ENCODE measurements at regions not wholly inside any gene's neighbourhood (a gene's known extent, or its start where the extent isn't known, plus 50 kb on each side); places are given as distances from the start of the nearest gene placed in this dataset.

- Mint-ChIP-seq H3K4me3 (no peak overlapping the region), H3K4me1 (peaks cover 18 to 27% of the 10 kb centered on the region in 2 donors), H3K36me3 (no peaks in the 10 kb centered on the region), H3K9me3 (no peaks in the 10 kb centered on the region), H3K27ac (peak overlapping the region in 2 of 6 donors; percentile 28 to 43), H3K27me3 (ENCODE audit: low read depth in 3 of 3) (peaks cover 0 to 10% (median 0%) of the 10 kb centered on the region in 3 donors)
- DNase-seq = no peak
These were observed 63.5 kb downstream of the DNTTIP2 start for GRCh38 chr1:93815366-93816110.

DNA sequence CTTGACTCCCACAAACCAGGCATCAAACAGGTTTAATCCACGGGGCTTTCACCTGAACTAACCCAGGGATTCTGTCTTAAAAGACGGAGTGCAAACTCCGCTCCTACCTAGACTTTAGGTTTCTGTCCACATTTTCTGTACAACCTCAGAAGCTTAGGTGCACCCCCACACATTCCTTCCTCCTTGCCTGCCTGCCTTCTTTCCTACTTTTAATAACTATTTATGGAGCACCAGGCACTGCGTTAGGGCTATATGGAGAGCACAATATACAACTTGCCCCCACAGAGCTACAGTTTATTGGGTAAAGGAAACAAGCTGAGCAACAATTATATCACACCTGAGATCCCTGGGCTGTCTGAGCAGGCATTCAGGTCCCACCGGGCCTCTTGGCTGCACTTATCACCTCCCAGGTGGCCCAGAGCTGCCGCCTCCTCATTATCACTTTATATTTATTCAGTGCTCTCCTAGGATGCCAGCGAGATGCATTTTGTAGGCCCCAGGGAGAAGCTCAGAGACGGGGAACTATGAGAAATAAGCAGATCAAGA, 64.1 kb downstream of the DNTTIP2 start:
- Mint-ChIP-seq H3K9me3 (no peaks in the 10 kb centered on the region), H3K4me1 (peaks cover 18 to 27% of the 10 kb centered on the region in 2 donors), H3K4me3 (no peak overlapping the region), H3K36me3 (no peaks in the 10 kb centered on the region), H3K27me3 (ENCODE audit: low read depth in 3 of 3) (peaks cover 0 to 10% (median 0%) of the 10 kb centered on the region in 3 donors), H3K27ac (peak overlapping the region in 1 of 6 donors; percentile 28)
- no peak for DNase-seq

DNA sequence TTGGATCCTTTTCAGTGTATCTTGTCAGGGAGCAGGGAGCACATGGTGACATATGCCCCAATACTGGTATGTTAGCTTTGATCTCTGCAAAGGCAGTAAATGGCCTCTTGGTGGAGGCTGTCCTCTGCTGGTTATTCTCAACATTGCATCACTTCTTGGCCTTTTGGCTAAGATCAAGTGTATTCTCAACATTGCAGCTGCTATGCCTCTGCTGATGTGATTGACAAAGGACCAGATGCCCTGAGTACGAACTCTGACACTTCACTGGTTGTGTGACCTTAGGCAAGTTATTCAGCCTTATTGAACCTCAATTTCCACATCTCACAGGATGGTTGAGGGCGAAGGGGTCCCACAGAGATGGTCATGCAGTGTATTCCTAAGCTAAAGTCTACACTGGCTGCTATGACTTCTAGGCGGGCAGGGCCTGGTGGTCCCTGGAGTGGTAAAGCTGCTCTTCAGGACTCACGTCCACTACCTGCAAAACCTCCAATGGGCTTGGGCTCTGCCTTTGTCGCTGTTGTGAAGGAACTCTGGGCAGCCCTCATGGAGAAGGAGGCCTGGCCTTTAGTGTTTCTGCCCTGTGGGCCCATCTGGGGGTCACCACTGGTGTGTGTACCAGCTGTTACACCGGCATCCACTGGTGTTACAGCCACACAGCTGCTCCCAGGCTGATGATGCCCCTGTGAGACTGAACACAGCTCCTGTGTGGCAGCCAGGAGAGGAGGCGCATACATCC, 64.8 kb downstream of the DNTTIP2 start:
- Mint-ChIP-seq H3K4me3 (no peak overlapping the region), H3K4me1 (peaks cover 18 to 27% of the 10 kb centered on the region in 2 donors), H3K27me3 (ENCODE audit: low read depth in 3 of 3) (peaks cover 0 to 10% (median 0%) of the 10 kb centered on the region in 3 donors), H3K27ac (no peak overlapping the region), H3K9me3 (no peaks in the 10 kb centered on the region), H3K36me3 (no peaks in the 10 kb centered on the region)
- peak; percentile 60 to 65 (median 60) for DNase-seq

GRCh38 chr1:93813076-93813475, 65.9 kb downstream of the DNTTIP2 start:
- Mint-ChIP-seq H3K36me3 (peaks cover 0 to 3% (median 0%) of the 10 kb centered on the region in 3 donors), H3K27ac (no peak overlapping the region)

GRCh38 chr1:93811326-93812065, 67.5 kb downstream of the DNTTIP2 start:
- H3K27ac Mint-ChIP-seq = no peak overlapping the region
- H3K27me3 Mint-ChIP-seq (ENCODE audit: low read depth in 3 of 3) = peaks cover 0 to 3% (median 0%) of the 10 kb centered on the region in 3 donors
- no peak for DNase-seq
- peaks cover 0 to 2% (median 0%) of the 10 kb centered on the region in 6 donors for H3K9me3 Mint-ChIP-seq
- H3K4me3 Mint-ChIP-seq = no peak overlapping the region
- peaks cover 0 to 5% of the 10 kb centered on the region in 2 donors for H3K4me1 Mint-ChIP-seq
- peaks cover 0 to 11% (median 0%) of the 10 kb centered on the region in 3 donors for H3K36me3 Mint-ChIP-seq

More at GRCh38 chr1:93813076-93813475, 65.9 kb downstream of the DNTTIP2 start:
- peaks cover 12 to 19% of the 10 kb centered on the region in 2 donors for H3K4me1 Mint-ChIP-seq
- no peak overlapping the region for H3K4me3 Mint-ChIP-seq
- peaks cover 0 to under 1% (median 0%) of the 10 kb centered on the region in 6 donors for H3K9me3 Mint-ChIP-seq
- H3K27me3 Mint-ChIP-seq (ENCODE audit: low read depth in 3 of 3) = peaks cover 0 to 6% (median 0%) of the 10 kb centered on the region in 3 donors
- no peak for DNase-seq

DNA sequence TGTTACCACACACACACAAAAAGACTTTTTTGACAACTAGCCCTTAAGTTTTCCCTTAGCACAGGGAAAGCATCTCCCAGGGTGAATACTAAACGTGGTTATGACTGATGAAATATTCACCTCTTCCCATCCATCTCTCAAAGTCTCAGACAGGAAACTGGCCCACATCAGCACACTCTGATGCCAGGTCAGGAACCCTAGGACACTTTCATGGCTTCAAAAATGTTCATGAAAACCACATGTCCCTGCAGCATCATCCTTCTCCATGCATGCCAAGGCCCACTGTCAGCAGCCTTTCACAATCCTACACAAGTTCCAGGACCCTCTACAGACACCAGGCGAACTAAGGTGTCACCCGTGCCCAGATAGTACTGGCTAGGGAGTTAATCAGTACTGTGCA, 68.7 kb downstream of the DNTTIP2 start:
- H3K36me3 Mint-ChIP-seq = peaks cover 0 to 11% (median 0%) of the 10 kb centered on the region in 3 donors
- peaks cover 0 to 5% (median 0%) of the 10 kb centered on the region in 3 donors for H3K27me3 Mint-ChIP-seq (ENCODE audit: low read depth in 3 of 3)
- H3K4me3 Mint-ChIP-seq = no peak overlapping the region
- H3K4me1 Mint-ChIP-seq = peaks cover 0 to 5% of the 10 kb centered on the region in 2 donors
- no peak overlapping the region for H3K27ac Mint-ChIP-seq
- peaks cover 0 to 2% (median 0%) of the 10 kb centered on the region in 6 donors for H3K9me3 Mint-ChIP-seq
- no peak for DNase-seq

DNA sequence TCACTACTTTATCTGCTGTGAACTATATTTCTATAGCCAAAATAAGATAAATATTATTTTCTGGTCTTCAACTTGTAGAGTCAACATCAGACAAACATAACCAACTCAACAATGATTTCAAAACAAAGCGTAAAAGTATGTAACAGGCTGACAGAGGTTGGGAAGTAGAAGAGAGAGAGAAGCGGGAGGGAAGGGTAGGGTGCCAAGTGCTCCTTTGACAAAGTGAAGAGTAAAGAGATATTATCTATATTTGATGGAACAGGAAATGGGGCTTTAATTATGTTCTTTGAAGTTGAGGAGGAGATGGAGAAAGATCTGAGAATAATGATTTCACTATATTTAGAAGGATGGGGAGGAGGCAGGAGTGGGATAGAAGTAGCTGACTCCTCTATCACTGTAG, 70.1 kb downstream of the DNTTIP2 start:
- Mint-ChIP-seq H3K27ac (no peak overlapping the region), H3K9me3 (peaks cover 0 to 2% (median 0%) of the 10 kb centered on the region in 6 donors), H3K4me3 (no peak overlapping the region), H3K36me3 (peaks cover 0 to 11% (median 0%) of the 10 kb centered on the region in 3 donors), H3K27me3 (ENCODE audit: low read depth in 3 of 3) (peaks cover 0 to 5% (median 0%) of the 10 kb centered on the region in 3 donors), H3K4me1 (peaks cover 0 to 3% of the 10 kb centered on the region in 2 donors)
- DNase-seq = no peak

DNA sequence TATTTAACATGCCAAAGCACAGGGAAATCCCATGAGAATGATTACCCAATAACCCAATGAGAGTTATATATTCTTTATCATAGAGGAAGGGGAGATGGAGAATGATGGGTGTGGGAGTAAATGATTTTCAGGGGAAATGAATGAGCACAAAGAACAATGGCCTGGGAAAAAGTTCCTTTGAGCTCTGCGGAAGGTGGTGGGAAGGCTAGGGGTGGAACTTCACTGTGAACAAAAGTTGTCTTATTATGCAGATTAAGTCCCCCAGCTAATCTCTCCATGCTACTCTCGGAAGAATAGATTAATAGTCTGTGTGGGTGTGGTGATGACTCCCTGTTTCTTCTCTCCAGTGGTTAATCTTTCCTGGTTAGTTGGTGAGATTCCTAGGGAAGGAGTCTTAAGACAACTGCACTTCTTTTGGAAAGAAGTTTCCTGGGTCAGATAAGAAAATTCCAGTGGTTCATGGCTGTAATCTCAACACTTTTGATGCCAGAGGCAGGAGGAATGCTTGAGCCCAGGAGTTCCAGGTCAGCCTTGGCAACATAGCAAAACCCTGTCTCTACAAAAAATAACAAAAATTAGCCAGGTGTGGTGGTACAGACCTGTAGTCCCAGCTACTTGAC, 71.6 kb downstream of the DNTTIP2 start:
- Mint-ChIP-seq H3K4me1 (no peaks in the 10 kb centered on the region), H3K9me3 (peaks cover 0 to 2% (median 0%) of the 10 kb centered on the region in 6 donors), H3K27me3 (ENCODE audit: low read depth in 3 of 3) (peaks cover 0 to 5% (median under 1%) of the 10 kb centered on the region in 3 donors)

DNA sequence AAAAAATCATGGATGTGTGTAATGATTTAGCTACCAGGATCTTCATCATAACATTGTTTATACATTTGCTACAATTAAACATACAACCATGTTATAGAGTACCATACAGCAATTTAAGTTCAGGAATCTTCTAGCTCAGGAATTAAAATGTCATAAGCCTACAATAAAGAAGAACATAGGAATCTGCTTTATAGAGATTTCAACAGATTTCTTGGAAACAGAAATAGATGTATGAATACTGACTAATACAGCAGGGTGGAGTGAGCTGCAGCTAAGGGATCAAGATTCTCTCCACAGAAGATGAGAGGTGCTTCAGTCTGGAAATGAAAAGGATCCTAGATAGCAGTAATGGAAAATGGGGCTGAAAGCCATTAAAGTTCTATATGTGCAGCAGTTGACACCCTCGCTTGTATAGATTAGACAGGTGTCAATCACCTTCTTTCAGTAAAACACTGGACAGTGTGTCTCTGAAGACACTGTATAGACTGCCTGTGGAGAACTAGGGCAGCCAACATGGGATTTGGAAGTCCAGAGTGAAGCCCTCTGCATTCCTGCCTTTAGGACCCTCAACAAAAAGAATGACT, 73.9 kb downstream of the DNTTIP2 start:
- peaks cover 0 to 6% (median 2%) of the 10 kb centered on the region in 3 donors for H3K27me3 Mint-ChIP-seq (ENCODE audit: low read depth in 3 of 3)
- no peak overlapping the region for H3K27ac Mint-ChIP-seq
- DNase-seq = no peak
- peaks cover 0 to 2% (median 0%) of the 10 kb centered on the region in 6 donors for H3K9me3 Mint-ChIP-seq
- H3K4me1 Mint-ChIP-seq = no peaks in the 10 kb centered on the region
- H3K4me3 Mint-ChIP-seq = no peak overlapping the region
- peaks cover 0 to 11% (median 0%) of the 10 kb centered on the region in 3 donors for H3K36me3 Mint-ChIP-seq

More for the DNA sequence above, 71.6 kb downstream of the DNTTIP2 start:
- Mint-ChIP-seq H3K27ac (no peak overlapping the region), H3K4me3 (no peak overlapping the region), H3K36me3 (peaks cover 0 to 11% (median 0%) of the 10 kb centered on the region in 3 donors)
- DNase-seq = no peak

DNA sequence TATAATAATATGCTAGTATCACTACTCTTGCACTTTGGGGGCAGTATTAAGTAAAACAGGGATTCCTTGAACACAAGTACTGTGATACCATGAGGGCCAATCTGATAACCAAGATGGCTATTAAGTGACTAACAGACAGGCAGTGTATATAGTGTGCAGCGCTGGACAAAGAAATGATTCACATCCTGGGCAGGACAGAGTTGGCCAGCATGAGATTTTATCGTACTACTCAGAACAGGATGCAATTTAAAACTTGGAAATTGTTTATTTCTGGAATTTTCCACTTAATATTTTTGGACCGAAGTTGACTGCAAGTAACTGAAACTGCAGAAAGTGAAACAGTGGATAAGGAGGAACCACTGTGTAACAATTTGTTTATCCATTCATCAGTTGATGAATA, 74.6 kb downstream of the DNTTIP2 start:
- Mint-ChIP-seq H3K27me3 (ENCODE audit: low read depth in 3 of 3) (peaks cover 0 to 6% (median 2%) of the 10 kb centered on the region in 3 donors), H3K27ac (no peak overlapping the region), H3K36me3 (peaks cover 0 to 11% (median 0%) of the 10 kb centered on the region in 3 donors), H3K9me3 (peaks cover 0 to 2% (median 0%) of the 10 kb centered on the region in 6 donors), H3K4me1 (no peaks in the 10 kb centered on the region), H3K4me3 (no peak overlapping the region)
- DNase-seq = no peak

- Mint-ChIP-seq H3K27me3 (ENCODE audit: low read depth in 3 of 3) (peaks cover 2 to 6% (median 2%) of the 10 kb centered on the region in 3 donors), H3K9me3 (peaks cover 0 to 3% (median 0%) of the 10 kb centered on the region in 6 donors), H3K27ac (no peak overlapping the region), H3K4me3 (no peak overlapping the region), H3K4me1 (no peaks in the 10 kb centered on the region), H3K36me3 (no peaks in the 10 kb centered on the region)
- no peak for DNase-seq
These were observed 77.5 kb downstream of the DNTTIP2 start for GRCh38 chr1:93801471-93801870.

GRCh38 chr1:93800856-93801255, 78.2 kb downstream of the DNTTIP2 start:
- Mint-ChIP-seq H3K4me3 (no peak overlapping the region), H3K4me1 (no peaks in the 10 kb centered on the region), H3K27ac (no peak overlapping the region), H3K36me3 (no peaks in the 10 kb centered on the region), H3K9me3 (peaks cover 0 to 3% (median 0%) of the 10 kb centered on the region in 6 donors), H3K27me3 (ENCODE audit: low read depth in 3 of 3) (peaks cover 2 to 6% (median 2%) of the 10 kb centered on the region in 3 donors)
- DNase-seq = no peak

All from immature natural killer cell (primary cell).